Activated CD4-positive, alpha-beta memory T cell treated with anti-CD3 and anti-CD28 coated beads for 36 hours (primary cell): ENCODE measurements at regions not wholly inside any gene's neighbourhood (a gene's known extent, or its start where the extent isn't known, plus 50 kb on each side); places are given as distances from the start of the nearest gene placed in this dataset.
"Not testable (repeated sequence)": the region's sequence is repeated elsewhere in the genome, so short reads cannot be mapped to it uniquely, and the experiment has no call there.

Experiments used
- CTCF ChIA-PET: fragments of 350-600 bp; sonication (Branson Sonifier 250); formaldehyde crosslinking; loops from one replicate; lab custom pipeline; 2021; ENCODE audit warnings: antibody characterized with exemption, inconsistent platforms; lab: Charles Lee
- POLR2A ChIA-PET: fragments of 350-600 bp; sonication (Branson Sonifier 250); formaldehyde crosslinking; loops from one replicate; lab custom pipeline; 2021; ENCODE audit warnings: antibody characterized with exemption; lab: Charles Lee
- DNase-seq: peaks from one replicate; pipeline ENCODE4 v3.0.0-alpha.2; 2020
- H3K27ac Mint-ChIP-seq: one replicate; pipeline ENCODE4 v1.8.0; 2021; ENCODE audit warnings: mixed read lengths
- H3K27me3 Mint-ChIP-seq: one replicate; pipeline ENCODE4 v1.8.0; 2021; ENCODE audit warnings: mixed read lengths
- H3K36me3 Mint-ChIP-seq: one replicate; pipeline ENCODE4 v1.8.0; 2021; ENCODE audit warnings: mixed read lengths
- H3K4me1 Mint-ChIP-seq: one replicate; pipeline ENCODE4 v1.8.0; 2021; ENCODE audit warnings: low read depth, mixed read lengths
- H3K4me3 Mint-ChIP-seq: one replicate; pipeline ENCODE4 v1.8.0; 2021; ENCODE audit warnings: mild to moderate bottlenecking, mixed read lengths
- H3K9me3 Mint-ChIP-seq: one replicate; pipeline ENCODE4 v1.8.0; 2021; ENCODE audit warnings: mixed read lengths
- intact Hi-C: fragments of 100-400 bp; cut with micrococcal nuclease; formaldehyde crosslinking; loops from one replicate; pipeline ENCODE4 v1.15.1; 2023

DNA sequence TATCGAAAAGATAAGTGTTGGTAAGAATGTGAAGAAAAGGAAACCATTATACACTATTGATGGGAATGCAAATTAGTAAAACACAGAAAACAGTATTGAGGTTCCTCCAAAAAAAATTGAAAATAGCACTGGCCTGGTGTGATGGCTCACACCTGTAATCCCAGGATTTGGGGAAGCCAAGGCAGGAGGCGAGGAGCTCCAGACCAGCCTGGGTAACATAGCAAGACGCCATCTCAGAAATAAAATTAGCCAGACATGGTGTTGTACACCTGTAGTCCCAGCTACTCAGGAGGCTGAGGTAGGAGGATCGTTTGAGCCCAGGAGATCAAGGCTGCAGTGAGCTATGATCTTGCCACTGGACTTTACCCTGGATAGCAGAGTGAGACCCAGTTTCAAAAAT is 5303.4 kb upstream of the TPTE start:
- DNase-seq, CTCF ChIA-PET: not testable (repeated sequence)

DNA sequence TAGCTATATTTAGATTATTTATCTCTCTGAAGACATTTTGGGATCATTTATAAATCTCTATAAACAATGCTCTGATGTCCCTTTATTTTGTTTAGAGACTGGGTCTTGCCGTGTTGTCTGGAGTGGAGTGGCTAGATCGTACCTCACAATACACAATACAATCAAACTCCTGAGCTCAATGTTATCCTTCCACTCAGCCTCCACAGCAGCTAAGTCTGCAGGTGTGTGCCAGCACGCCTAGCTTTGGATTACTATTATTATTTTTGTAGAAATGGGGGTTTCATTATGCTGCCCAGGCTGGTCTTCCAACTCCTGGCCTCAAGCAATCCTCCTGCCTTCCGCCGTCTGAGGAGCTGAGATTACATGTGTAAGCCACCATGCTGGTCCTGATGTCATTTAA is 5301.4 kb upstream of the TPTE start:
- H3K36me3 Mint-ChIP-seq, CTCF ChIA-PET, intact Hi-C loops, H3K27me3 Mint-ChIP-seq, H3K4me3 Mint-ChIP-seq, POLR2A ChIA-PET, H3K4me1 Mint-ChIP-seq, H3K27ac Mint-ChIP-seq, DNase-seq: not testable (repeated sequence)
- peaks cover 60% of the 10 kb centered on the region for H3K9me3 Mint-ChIP-seq

More for the DNA sequence above, 5303.4 kb upstream of the TPTE start:
- peaks cover 45% of the 10 kb centered on the region for H3K9me3 Mint-ChIP-seq
- H3K4me1 Mint-ChIP-seq, POLR2A ChIA-PET, intact Hi-C loops, H3K27me3 Mint-ChIP-seq, H3K27ac Mint-ChIP-seq, H3K4me3 Mint-ChIP-seq, H3K36me3 Mint-ChIP-seq: not testable (repeated sequence)

DNA sequence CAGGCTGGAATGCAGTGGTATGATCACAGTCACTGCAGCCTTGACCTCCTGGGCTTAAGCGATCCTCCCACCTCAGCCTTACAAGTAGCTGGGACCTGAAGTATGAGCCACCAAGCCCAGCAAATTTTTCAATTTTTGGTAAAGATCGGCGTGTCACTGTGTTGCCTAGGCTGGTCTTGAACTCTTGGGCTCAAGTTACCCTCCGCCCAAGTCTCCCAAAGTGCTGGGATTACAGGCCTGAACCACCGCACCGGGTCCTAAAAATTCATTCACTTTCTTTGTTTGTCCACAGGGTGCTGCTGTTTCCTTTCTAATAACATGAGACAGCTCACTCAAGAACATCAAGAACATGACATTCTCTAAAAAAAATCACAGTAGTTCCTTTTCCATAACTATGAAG is 5300.9 kb upstream of the TPTE start:
- DNase-seq: not testable (repeated sequence)

DNA sequence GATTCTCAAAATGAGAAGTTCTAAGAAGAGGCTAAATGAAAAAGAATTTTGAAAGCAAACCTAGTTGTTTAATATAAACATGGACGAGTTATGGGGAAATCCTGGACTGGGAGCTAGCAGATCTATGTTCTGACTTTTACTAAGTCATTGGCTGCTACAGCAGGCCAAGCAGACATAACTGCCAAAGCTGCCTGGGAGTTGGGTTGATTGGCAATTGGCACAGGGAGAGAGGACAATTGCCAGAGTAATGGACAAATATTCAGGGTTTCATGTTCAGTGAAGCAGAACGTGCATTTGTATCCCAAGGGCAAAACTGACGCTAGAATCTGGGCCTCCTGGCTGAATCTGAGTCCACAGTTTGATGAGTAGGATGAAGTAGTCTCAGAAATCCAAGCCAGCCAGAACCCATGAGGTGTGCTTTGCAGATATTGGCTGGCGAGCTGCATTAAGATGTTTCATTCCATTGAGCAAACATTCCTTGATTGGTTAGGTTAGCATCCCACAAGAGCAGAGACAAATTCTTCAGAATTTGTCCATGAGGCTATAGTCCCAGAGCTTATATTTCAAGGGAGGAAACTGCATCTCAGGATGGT is 5299.8 kb upstream of the TPTE start:
- H3K4me1 Mint-ChIP-seq, H3K4me3 Mint-ChIP-seq, H3K36me3 Mint-ChIP-seq, intact Hi-C loops, CTCF ChIA-PET, POLR2A ChIA-PET, H3K27ac Mint-ChIP-seq, DNase-seq, H3K27me3 Mint-ChIP-seq: not testable (repeated sequence)
- H3K9me3 Mint-ChIP-seq: peaks cover 68% of the 10 kb centered on the region

More for the DNA sequence above, 5300.9 kb upstream of the TPTE start:
- H3K9me3 Mint-ChIP-seq: peaks cover 64% of the 10 kb centered on the region
- intact Hi-C loops, H3K4me3 Mint-ChIP-seq, CTCF ChIA-PET, H3K27ac Mint-ChIP-seq, H3K27me3 Mint-ChIP-seq, H3K36me3 Mint-ChIP-seq, H3K4me1 Mint-ChIP-seq, POLR2A ChIA-PET: not testable (repeated sequence)

DNA sequence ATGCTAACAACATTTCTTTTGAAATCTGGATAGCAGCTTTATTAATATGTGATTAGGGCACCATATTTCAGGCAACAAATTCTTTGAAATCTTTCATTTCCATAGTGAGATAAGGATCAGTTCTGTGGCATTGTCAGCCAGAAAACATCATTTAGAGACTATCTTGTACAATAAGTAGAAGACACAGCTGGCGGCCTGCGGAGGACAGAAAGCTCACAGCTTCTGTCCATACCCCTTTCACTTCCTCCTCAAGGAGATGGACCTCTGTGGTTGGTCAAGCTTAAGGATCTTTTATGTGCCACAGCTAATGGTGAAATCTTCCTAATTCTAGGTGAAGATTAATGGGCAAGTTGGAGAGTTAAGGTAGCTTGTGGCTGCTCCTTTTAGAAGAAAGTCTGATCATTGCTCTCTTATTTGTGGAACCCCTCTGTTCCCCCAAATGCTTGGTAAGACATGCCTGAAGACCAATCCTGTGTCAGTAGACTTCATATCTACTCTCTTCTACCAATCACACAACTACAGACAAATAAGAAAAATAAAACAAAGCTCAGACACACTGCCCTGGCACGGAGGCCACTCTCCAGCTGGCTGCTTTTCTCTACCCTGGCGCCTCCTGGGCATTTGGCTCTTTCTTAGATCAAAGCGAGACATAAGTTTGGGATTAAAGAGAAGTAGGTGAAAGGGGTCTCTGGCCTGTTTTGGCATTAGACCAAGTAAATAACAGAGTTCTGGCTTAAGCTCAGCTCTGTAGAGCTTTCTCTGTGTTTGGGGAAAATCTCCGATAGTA is 5298.2 kb upstream of the TPTE start:
- H3K4me3 Mint-ChIP-seq, intact Hi-C loops, POLR2A ChIA-PET, H3K36me3 Mint-ChIP-seq, H3K27me3 Mint-ChIP-seq, CTCF ChIA-PET, H3K4me1 Mint-ChIP-seq, H3K27ac Mint-ChIP-seq, DNase-seq: not testable (repeated sequence)
- peaks cover 65% of the 10 kb centered on the region for H3K9me3 Mint-ChIP-seq

DNA sequence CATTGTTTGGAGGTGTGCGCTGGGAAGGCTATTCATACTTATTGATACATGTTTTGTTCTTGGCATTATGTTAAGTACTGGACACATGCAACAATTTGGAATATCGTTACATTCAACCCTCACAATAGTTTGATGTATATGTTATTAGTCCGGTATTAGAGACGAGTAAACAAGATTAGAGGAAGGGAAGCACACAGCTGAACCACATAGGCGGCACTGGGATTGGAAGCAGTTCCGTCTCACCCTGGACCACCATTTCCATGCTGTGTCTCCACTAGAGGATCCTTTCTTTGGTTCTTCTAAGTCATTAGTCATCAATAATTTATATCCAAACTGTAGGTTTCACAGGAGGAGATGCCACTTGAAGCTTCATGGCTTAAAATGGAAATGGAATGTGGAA is 5297.2 kb upstream of the TPTE start:
- POLR2A ChIA-PET, DNase-seq, H3K27me3 Mint-ChIP-seq, intact Hi-C loops, H3K4me1 Mint-ChIP-seq, H3K36me3 Mint-ChIP-seq, CTCF ChIA-PET, H3K27ac Mint-ChIP-seq, H3K4me3 Mint-ChIP-seq: not testable (repeated sequence)
- peaks cover 66% of the 10 kb centered on the region for H3K9me3 Mint-ChIP-seq

DNA sequence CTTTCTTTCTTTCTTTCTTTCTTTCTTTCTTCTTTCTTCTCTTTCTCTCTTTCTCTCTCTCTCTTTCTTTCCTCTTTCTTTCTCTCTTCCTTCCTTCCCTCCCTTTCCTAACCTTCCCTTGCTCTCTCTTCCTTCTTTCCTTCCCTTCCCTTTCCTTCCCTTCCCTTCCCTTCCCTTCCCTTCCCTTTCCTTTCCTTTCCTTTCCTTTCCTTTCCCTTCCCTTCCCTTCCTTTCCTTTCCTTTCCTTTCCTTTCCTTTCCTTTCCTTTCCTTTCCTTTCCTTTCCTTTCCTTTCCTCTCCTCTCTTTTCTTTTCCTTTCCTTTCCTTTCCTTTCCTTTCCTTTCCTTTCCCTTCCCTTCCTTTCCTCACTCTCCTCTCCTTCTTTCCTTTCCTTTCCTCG is 5294.1 kb upstream of the TPTE start:
- H3K27ac Mint-ChIP-seq, H3K4me3 Mint-ChIP-seq, H3K27me3 Mint-ChIP-seq, DNase-seq, H3K4me1 Mint-ChIP-seq, intact Hi-C loops, H3K36me3 Mint-ChIP-seq, CTCF ChIA-PET, POLR2A ChIA-PET: not testable (repeated sequence)
- peaks cover 63% of the 10 kb centered on the region for H3K9me3 Mint-ChIP-seq

DNA sequence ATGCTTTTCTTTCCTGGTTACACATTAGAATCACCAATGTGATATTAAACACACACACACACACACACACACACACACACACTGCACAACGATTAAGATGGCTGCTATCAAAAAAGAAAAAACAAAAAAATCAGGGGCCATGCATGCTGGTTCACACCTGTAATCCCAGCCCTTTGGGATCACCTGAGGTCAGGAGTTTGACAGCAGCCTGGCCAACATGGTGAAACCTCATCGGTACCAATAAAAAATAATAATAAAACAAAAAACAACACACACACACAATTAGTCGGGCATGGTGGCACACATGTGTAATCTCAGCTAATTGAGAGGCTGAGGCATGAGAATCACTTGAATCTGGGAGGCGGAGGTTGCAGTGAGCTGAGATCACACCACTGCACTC is 5290.8 kb upstream of the TPTE start:
- peaks cover 63% of the 10 kb centered on the region for H3K9me3 Mint-ChIP-seq
- H3K4me1 Mint-ChIP-seq, H3K27ac Mint-ChIP-seq, H3K27me3 Mint-ChIP-seq, DNase-seq, H3K36me3 Mint-ChIP-seq, POLR2A ChIA-PET, intact Hi-C loops, CTCF ChIA-PET, H3K4me3 Mint-ChIP-seq: not testable (repeated sequence)

DNA sequence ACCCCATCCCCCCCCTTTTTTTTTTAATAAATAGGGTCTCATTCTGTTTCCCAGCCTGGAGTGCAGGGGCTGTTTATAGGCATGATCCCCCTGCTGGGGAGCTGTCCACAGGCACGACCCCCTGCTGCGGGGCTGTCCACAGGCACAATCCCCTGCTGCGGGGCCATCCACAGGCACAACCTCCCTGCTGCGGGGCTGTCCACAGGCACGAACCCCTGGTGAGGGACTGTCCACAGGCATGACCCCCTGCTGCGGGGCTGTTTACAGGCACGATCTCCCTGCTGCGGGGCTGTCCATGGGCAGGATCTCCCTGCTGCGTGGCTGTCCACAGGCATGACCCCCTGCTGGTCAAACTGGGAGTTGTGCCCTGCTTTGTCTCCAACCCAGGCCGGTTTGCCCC is 5290.1 kb upstream of the TPTE start:
- CTCF ChIA-PET, intact Hi-C loops, H3K27me3 Mint-ChIP-seq, H3K36me3 Mint-ChIP-seq, H3K27ac Mint-ChIP-seq, POLR2A ChIA-PET, H3K4me1 Mint-ChIP-seq, H3K4me3 Mint-ChIP-seq, DNase-seq: not testable (repeated sequence)
- peaks cover 64% of the 10 kb centered on the region for H3K9me3 Mint-ChIP-seq

DNA sequence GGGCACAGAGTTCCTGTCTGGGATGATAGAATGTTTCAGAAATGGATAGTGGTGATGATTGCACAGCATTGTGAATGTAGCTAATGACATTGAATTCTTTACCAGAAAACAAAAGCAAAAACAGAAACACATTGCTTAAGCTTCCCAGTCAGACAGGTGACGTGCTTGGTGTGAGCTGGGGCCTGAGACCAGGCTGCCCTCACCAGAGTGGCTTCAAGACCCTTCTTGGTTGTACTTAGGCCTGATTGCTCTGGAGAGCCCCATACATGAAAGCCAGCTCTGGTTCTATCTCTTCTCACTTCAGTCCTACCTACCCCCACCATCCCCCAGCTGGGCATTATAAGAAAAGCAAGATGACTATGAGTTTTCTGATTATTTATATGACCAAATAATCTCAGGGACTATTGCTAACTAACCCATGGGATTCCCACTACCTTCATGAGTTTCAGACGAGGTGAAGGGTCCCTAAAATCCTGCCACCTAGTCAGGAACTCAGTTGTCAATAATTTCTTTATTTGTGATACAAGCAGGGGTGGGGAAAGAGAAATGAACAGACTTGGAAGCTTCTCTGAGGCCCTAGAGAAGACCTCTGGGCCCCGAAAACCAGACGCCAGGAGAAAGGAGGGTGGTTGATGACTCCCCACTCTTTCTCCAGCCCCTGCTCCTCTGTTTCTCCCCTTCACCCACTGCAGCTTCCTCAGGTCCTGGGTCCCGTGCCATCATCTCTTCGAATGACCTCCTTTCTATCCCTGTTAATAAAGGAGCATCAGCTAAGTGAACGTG is 5289.0 kb upstream of the TPTE start:
- H3K4me1 Mint-ChIP-seq, H3K4me3 Mint-ChIP-seq, H3K27me3 Mint-ChIP-seq, H3K36me3 Mint-ChIP-seq, intact Hi-C loops, H3K27ac Mint-ChIP-seq, DNase-seq, CTCF ChIA-PET, POLR2A ChIA-PET: not testable (repeated sequence)
- peaks cover 66% of the 10 kb centered on the region for H3K9me3 Mint-ChIP-seq

DNA sequence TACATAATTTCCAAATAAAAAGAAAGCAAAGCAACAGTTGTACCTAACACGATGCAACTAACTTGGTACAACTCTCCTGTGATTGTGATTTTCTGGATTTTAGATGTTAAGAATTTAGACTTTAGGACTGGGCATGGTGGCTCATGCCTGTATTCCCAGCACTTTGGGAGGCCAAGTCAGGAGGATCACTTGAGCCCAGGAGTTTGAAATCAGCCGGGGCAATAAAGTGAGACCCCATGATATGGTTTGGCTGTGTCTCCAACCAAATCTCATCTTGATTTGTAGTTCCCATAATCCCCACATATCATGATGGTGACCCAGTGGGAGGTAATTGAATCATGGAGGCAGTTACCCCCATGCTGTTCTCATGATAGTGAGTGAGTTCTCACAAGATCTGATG is 5285.6 kb upstream of the TPTE start:
- H3K4me1 Mint-ChIP-seq, H3K27me3 Mint-ChIP-seq, DNase-seq, H3K4me3 Mint-ChIP-seq, H3K36me3 Mint-ChIP-seq, CTCF ChIA-PET, H3K27ac Mint-ChIP-seq, intact Hi-C loops, POLR2A ChIA-PET: not testable (repeated sequence)
- H3K9me3 Mint-ChIP-seq: peaks cover 67% of the 10 kb centered on the region

DNA sequence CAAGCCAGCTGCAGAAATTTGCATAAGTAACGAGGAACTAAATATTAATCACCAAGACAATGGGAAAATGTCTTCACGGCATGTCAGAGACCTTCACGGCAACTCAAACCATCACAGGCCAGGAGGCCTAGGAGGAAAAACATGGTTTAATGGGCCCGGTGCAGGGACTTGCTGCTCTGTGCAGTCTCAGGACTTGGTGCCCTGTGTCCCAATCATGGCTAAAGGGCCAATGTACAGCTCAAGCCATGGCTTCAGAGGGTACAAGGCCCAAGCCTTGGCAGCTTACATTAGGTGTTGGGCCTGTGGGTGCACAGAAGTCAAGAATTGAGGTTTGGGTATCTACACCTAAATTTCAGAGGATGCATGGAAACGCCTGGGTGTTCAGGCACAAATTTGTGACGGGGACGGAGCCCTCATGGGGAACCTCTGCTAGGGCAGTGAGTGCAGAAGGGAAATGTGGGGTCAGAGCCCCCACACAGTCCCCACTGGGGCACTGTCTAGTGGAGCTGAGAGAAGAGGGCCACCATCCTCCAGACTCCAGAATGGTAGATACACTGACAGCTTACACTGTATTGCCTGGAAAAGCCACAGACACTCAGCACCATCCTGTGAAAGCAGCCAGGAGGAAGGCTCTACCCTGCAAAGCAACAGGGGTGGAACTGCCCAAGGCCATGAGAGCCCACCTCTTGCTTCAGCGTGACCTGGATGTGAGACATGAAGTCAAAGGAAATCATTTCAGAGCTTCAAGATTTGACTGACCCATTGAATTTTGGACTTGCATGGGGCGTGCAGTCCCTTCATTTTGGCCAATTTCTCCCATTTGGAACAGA is 5284.3 kb upstream of the TPTE start:
- H3K4me1 Mint-ChIP-seq, H3K27me3 Mint-ChIP-seq, H3K4me3 Mint-ChIP-seq, CTCF ChIA-PET, H3K36me3 Mint-ChIP-seq, H3K27ac Mint-ChIP-seq, POLR2A ChIA-PET, DNase-seq, intact Hi-C loops: not testable (repeated sequence)
- peaks cover 64% of the 10 kb centered on the region for H3K9me3 Mint-ChIP-seq
